HCT116 (cell line): ENCODE measurements at regions not wholly inside any gene's neighbourhood (a gene's known extent, or its start where the extent isn't known, plus 50 kb on each side); places are given as distances from the start of the nearest gene placed in this dataset.

ENCODE experiments used
- ATAC-seq: fragments of 200-7000 bp; cut with Tn5 transposase; 2 replicates; pipeline ENCODE4 v1.9.1; 2020; ENCODE audit warnings: mild to moderate bottlenecking, moderate library complexity
- BruUV-seq: library from RNA; stranded (reverse); fragments of 400-500 nt; replicated peaks from 2 replicates; lab custom pipeline; 2021; lab: Mats Ljungman, UMichigan
- CTCF ChIA-PET: fragments of 300-600 bp; sonication (Branson Sonifier 250); formaldehyde crosslinking; loops from one replicate; lab custom pipeline; 2021; ENCODE audit warnings: antibody characterized with exemption; lab: Charles Lee
- POLR2A ChIA-PET: fragments of 300-600, 350-600 bp; sonication (Branson Sonifier 250); formaldehyde crosslinking; loops from one replicate; lab custom pipeline; 2021; ENCODE audit warnings: antibody characterized with exemption; lab: Charles Lee
- RAD21 ChIA-PET, 2 experiments: fragments of 300-600 bp; sonication (Branson Sonifier 250); formaldehyde crosslinking; loops; one replicate each; lab custom pipeline; 2023; ENCODE audit warnings: low total read pairs in 2 of 2; ENCODE audit not compliant: uncharacterized antibody in 2 of 2, unreplicated experiment in 2 of 2, low non-redundant PET in 1 of 2; lab: Charles Lee
- DNase-seq: peaks from one replicate; pipeline ENCODE4 v3.0.0-alpha.2; 2010; ENCODE audit warnings: low read depth, low spot score
- H2AFZ ChIP-seq: fragments of 200-600 bp; shearing (Covaris generic), sonication (generic); 2 replicates; pipeline ENCODE4 v1.6.1; 2017; ENCODE audit warnings: low read depth, mixed run types, mixed read lengths, antibody characterized with exemption, low read length; ENCODE audit not compliant: poor library complexity, severe bottlenecking
- H3K27ac ChIP-seq: 2 replicates; pipeline ENCODE4 v1.5.1; 2012; ENCODE audit warnings: low read depth, low read length
- H3K27me3 ChIP-seq: fragments of 200-600 bp; sonication (generic); 2 replicates; pipeline ENCODE4 v1.6.1; 2016; ENCODE audit warnings: mixed run types, low read length, mixed read lengths; ENCODE audit not compliant: insufficient read depth
- H3K36me3 ChIP-seq, 2 experiments: fragments of 200-500 bp in 1 of 2; fragments of 200-600 bp in 1 of 2; sonication (Bioruptor generic) in 1 of 2; sonication (generic) in 1 of 2; 2 replicates each; pipeline versions ENCODE4 v1.5.1 to v1.6.1; 2014 to 2016; ENCODE audit warnings: low read length in 2 of 2, inconsistent platforms in 1 of 2, mixed read lengths in 1 of 2, mixed run types in 1 of 2; ENCODE audit not compliant: insufficient read depth in 2 of 2, control insufficient read depth in 1 of 2
- H3K4me1 ChIP-seq, 2 experiments: fragments of 200-600 bp in 1 of 2; sonication (generic) in 1 of 2; 2 replicates each; pipeline versions ENCODE4 v1.5.1 to v1.6.1; 2012 to 2017; ENCODE audit warnings: low read length in 2 of 2, inconsistent platforms in 1 of 2, mild to moderate bottlenecking in 1 of 2, mixed read lengths in 1 of 2, mixed run types in 1 of 2, moderate library complexity in 1 of 2; ENCODE audit not compliant: insufficient read depth in 2 of 2, control insufficient read depth in 1 of 2
- H3K4me2 ChIP-seq: fragments of 200-600 bp; sonication (generic); 2 replicates; pipeline ENCODE4 v1.6.1; 2017; ENCODE audit warnings: mixed run types, low read length, mixed read lengths
- H3K4me3 ChIP-seq, 2 experiments: fragments of 200-600 bp in 1 of 2; sonication (generic) in 1 of 2; replicated peaks in 1 of 2; 2 replicates each; pipeline ENCODE4 v1.5.1; 2011 to 2016; ENCODE audit warnings: low read length in 2 of 2, control low read depth in 1 of 2, low read depth in 1 of 2, mild to moderate bottlenecking in 1 of 2, mixed read lengths in 1 of 2, mixed run types in 1 of 2
- H3K79me2 ChIP-seq: fragments of 200-600 bp; sonication (generic); 2 replicates; pipeline ENCODE4 v1.6.1; 2017; ENCODE audit warnings: mild to moderate bottlenecking, mixed run types, low read length, moderate library complexity, mixed read lengths; ENCODE audit not compliant: insufficient read depth
- H3K9ac ChIP-seq: fragments of 200-600 bp; sonication (generic); 2 replicates; pipeline ENCODE4 v1.6.1; 2016; ENCODE audit warnings: low read length, mixed read lengths
- H3K9me2 ChIP-seq: fragments of 200-600 bp; sonication (generic), shearing (Covaris generic); 2 replicates; pipeline ENCODE4 v1.6.1; 2017; ENCODE audit warnings: mixed run types, mild to moderate bottlenecking, moderate library complexity; ENCODE audit not compliant: insufficient read depth
- H3K9me3 ChIP-seq, 2 experiments: fragments of 200-500 bp in 1 of 2; fragments of 200-600 bp in 1 of 2; sonication (Bioruptor generic) in 1 of 2; sonication (generic) in 1 of 2; 2 replicates each; pipeline ENCODE4 v1.6.1; 2014 to 2017; ENCODE audit warnings: low read length in 2 of 2, mixed read lengths in 2 of 2, inconsistent platforms in 1 of 2, low read depth in 1 of 2, mild to moderate bottlenecking in 1 of 2, mixed run types in 1 of 2, moderate library complexity in 1 of 2; ENCODE audit not compliant: control insufficient read depth in 1 of 2, insufficient read depth in 1 of 2
- H4K20me1 ChIP-seq: fragments of 200-600 bp; sonication (generic), shearing (Covaris generic); 2 replicates; pipeline ENCODE4 v1.6.1; 2017; ENCODE audit warnings: mixed run types, mild to moderate bottlenecking, moderate library complexity; ENCODE audit not compliant: insufficient read depth
- ATF3 ChIP-seq: IDR thresholded peaks from 2 replicates; pipeline ENCODE4 v1.6.1; 2012
- CBX3 ChIP-seq: IDR thresholded peaks from 2 replicates; pipeline ENCODE4 v1.6.1; 2012; ENCODE audit warnings: low read depth
- CEBPB ChIP-seq: IDR thresholded peaks from 2 replicates; pipeline ENCODE4 v1.6.1; 2012; ENCODE audit warnings: low read depth
- EGR1 ChIP-seq: IDR thresholded peaks from 2 replicates; pipeline ENCODE4 v1.6.1; 2012; ENCODE audit warnings: low read depth
- ELF1 ChIP-seq: IDR thresholded peaks from 2 replicates; pipeline ENCODE4 v1.6.1; 2012; ENCODE audit warnings: low read depth, borderline replicate concordance
- EZH2phosphoT487 ChIP-seq: fragments of 200-600 bp; IDR thresholded peaks from 2 replicates; pipeline ENCODE4 v1.6.1; 2018; ENCODE audit warnings: antibody characterized with exemption, borderline replicate concordance
- FOSL1 ChIP-seq: IDR thresholded peaks from 2 replicates; pipeline ENCODE4 v1.6.1; 2012; ENCODE audit warnings: low read depth
- POLR2A ChIP-seq: IDR thresholded peaks from 2 replicates; pipeline ENCODE4 v1.7.0; 2011; ENCODE audit warnings: borderline replicate concordance; ENCODE audit not compliant: insufficient read depth, insufficient read length; ENCODE audit errors: extremely low read depth
- POLR2AphosphoS5 ChIP-seq: IDR thresholded peaks from 2 replicates; pipeline ENCODE4 v1.6.1; 2011; ENCODE audit warnings: mild to moderate bottlenecking, low read depth, low read length, moderate library complexity
- SIN3A ChIP-seq: IDR thresholded peaks from 2 replicates; pipeline ENCODE4 v1.6.1; 2012; ENCODE audit warnings: low read depth
- SP1 ChIP-seq: IDR thresholded peaks from 2 replicates; pipeline ENCODE4 v1.6.1; 2012; ENCODE audit warnings: low read depth
- SRF ChIP-seq: IDR thresholded peaks from 2 replicates; pipeline ENCODE4 v1.6.1; 2012; ENCODE audit warnings: low read depth
- TCF7L2 ChIP-seq: IDR thresholded peaks from 2 replicates; pipeline ENCODE4 v1.7.0; 2011; ENCODE audit warnings: borderline replicate concordance, inconsistent platforms; ENCODE audit not compliant: insufficient read depth, insufficient read length; ENCODE audit errors: extremely low read depth
- ZNF274 ChIP-seq: fragments of 200-500 bp; sonication (Bioruptor generic); IDR thresholded peaks from 2 replicates; pipeline ENCODE4 v1.6.1; 2014; ENCODE audit warnings: mild to moderate bottlenecking, low read depth, low read length, inconsistent platforms
- intact Hi-C: fragments of 100-400 bp; cut with micrococcal nuclease; formaldehyde crosslinking; loops from 2 replicates; pipeline ENCODE4 v1.10.0; 2022
- TF ChIP-seq, protein P1 (sequence below): IDR thresholded peaks from 2 replicates; pipeline ENCODE4 v1.6.1; 2012; ENCODE audit warnings: low read depth
- TF ChIP-seq, protein P2 (sequence below): IDR thresholded peaks from 2 replicates; pipeline ENCODE4 v1.6.1; 2011; ENCODE audit warnings: mild to moderate bottlenecking, low read length, moderate library complexity; ENCODE audit not compliant: insufficient replicate concordance; ENCODE audit errors: extremely low read depth
- TF ChIP-seq, protein P3 (sequence below): IDR thresholded peaks from 2 replicates; pipeline ENCODE4 v1.6.1; 2012

- TF ChIP-seq EZH2phosphoT487 (no peak), POLR2A (no peak), FOSL1 (no peak), CBX3 (no peak), SP1 (no peak), POLR2AphosphoS5 (no peak), EGR1 (no peak), TCF7L2 (no peak), CEBPB (no peak), SRF (no peak), ZNF274 (no peak)
- POLR2A ChIA-PET = interaction anchor here (0.5 kb wide), 1 partner anchor 982 kb away, joined by 3 read pairs; no protein-coding TSS in a partner anchor
These were observed 152.3 kb downstream of the ATXN7L3B start for GRCh38 chr12:74689929-74690328.

DNA sequence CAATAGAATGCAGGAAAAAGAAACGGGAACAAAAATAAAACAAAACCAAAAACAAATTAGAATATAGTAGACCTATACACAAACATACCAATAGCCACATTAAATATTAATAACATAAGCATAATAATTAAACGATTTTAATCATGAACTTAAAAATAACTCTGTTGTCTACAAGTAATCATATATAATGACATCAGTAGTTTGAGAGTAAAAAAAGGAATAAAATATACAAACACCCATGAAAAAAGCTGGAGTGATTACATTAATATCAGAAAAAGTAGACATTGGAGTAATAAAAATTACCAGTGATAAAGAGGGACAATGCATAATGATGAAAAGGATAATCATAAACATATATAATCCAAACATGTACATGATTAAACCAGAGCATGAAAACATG, 181.8 kb downstream of the ATXN7L3B start:
- Histone ChIP-seq H3K4me1 (no peaks in the 10 kb centered on the region), H3K9me2 (no peaks in the 10 kb centered on the region), H4K20me1 (no peaks in the 10 kb centered on the region), H3K4me2 (no peak overlapping the region), H3K9ac (no peak overlapping the region), H3K79me2 (no peaks in the 10 kb centered on the region), H3K27me3 (no peaks in the 10 kb centered on the region), H3K36me3 (no peaks in the 10 kb centered on the region), H3K27ac (no peak overlapping the region), H2AFZ (no peak overlapping the region), H3K9me3 (no peaks in the 10 kb centered on the region), H3K4me3 (no peak overlapping the region)
- BruUV-seq = no TSS peak
- POLR2A ChIA-PET = no interaction called here
- ATAC-seq (no peak), DNase-seq (no peak)
- RAD21 ChIA-PET = no interaction called here
- CTCF ChIA-PET = no interaction called here
- intact Hi-C loops = no loop called here
- TF ChIP-seq SIN3A (no peak), ATF3 (no peak), EZH2phosphoT487 (no peak), CEBPB (no peak), ELF1 (no peak)
- TF ChIP-seq, protein P1, sequence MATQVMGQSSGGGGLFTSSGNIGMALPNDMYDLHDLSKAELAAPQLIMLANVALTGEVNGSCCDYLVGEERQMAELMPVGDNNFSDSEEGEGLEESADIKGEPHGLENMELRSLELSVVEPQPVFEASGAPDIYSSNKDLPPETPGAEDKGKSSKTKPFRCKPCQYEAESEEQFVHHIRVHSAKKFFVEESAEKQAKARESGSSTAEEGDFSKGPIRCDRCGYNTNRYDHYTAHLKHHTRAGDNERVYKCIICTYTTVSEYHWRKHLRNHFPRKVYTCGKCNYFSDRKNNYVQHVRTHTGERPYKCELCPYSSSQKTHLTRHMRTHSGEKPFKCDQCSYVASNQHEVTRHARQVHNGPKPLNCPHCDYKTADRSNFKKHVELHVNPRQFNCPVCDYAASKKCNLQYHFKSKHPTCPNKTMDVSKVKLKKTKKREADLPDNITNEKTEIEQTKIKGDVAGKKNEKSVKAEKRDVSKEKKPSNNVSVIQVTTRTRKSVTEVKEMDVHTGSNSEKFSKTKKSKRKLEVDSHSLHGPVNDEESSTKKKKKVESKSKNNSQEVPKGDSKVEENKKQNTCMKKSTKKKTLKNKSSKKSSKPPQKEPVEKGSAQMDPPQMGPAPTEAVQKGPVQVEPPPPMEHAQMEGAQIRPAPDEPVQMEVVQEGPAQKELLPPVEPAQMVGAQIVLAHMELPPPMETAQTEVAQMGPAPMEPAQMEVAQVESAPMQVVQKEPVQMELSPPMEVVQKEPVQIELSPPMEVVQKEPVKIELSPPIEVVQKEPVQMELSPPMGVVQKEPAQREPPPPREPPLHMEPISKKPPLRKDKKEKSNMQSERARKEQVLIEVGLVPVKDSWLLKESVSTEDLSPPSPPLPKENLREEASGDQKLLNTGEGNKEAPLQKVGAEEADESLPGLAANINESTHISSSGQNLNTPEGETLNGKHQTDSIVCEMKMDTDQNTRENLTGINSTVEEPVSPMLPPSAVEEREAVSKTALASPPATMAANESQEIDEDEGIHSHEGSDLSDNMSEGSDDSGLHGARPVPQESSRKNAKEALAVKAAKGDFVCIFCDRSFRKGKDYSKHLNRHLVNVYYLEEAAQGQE = no peak
- TF ChIP-seq, protein P2, sequence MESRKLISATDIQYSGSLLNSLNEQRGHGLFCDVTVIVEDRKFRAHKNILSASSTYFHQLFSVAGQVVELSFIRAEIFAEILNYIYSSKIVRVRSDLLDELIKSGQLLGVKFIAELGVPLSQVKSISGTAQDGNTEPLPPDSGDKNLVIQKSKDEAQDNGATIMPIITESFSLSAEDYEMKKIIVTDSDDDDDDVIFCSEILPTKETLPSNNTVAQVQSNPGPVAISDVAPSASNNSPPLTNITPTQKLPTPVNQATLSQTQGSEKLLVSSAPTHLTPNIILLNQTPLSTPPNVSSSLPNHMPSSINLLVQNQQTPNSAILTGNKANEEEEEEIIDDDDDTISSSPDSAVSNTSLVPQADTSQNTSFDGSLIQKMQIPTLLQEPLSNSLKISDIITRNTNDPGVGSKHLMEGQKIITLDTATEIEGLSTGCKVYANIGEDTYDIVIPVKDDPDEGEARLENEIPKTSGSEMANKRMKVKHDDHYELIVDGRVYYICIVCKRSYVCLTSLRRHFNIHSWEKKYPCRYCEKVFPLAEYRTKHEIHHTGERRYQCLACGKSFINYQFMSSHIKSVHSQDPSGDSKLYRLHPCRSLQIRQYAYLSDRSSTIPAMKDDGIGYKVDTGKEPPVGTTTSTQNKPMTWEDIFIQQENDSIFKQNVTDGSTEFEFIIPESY = no peak
- TF ChIP-seq, protein P3, sequence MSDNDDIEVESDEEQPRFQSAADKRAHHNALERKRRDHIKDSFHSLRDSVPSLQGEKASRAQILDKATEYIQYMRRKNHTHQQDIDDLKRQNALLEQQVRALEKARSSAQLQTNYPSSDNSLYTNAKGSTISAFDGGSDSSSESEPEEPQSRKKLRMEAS = no peak

More at GRCh38 chr12:74689929-74690328, 152.3 kb downstream of the ATXN7L3B start:
- ATAC-seq = no peak
- no peaks in the 10 kb centered on the region for H3K9me2 ChIP-seq
- H3K36me3 ChIP-seq = no peaks in the 10 kb centered on the region
- no peak overlapping the region for H3K9ac ChIP-seq
- no peaks in the 10 kb centered on the region for H3K79me2 ChIP-seq
- ChIA-PET RAD21 (no interaction called here), CTCF (interaction anchor here (0.9 to 2.4 kb wide), 3 partner anchors 113 to 1896 kb away, joined by 3 to 6 read pairs (median 3); no protein-coding TSS in a partner anchor)
- no peak overlapping the region for H3K4me2 ChIP-seq
- H3K27me3 ChIP-seq = no peaks in the 10 kb centered on the region
- H3K4me1 ChIP-seq = no peaks in the 10 kb centered on the region
- H3K27ac ChIP-seq = no peak overlapping the region
- no peaks in the 10 kb centered on the region for H3K9me3 ChIP-seq
- no peaks in the 10 kb centered on the region for H4K20me1 ChIP-seq
- H3K4me3 ChIP-seq = no peak overlapping the region
- H2AFZ ChIP-seq = no peak overlapping the region
- no TSS peak for BruUV-seq
- no peak for DNase-seq
- intact Hi-C loops = loop anchor here (5.0 to 10.0 kb wide), 4 partner anchors 365 to 805 kb away; no protein-coding TSS in a partner anchor
